SJCRH30 (cell line): ENCODE measurements at regions not wholly inside any gene's neighbourhood (a gene's known extent, or its start where the extent isn't known, plus 50 kb on each side); places are given as distances from the start of the nearest gene placed in this dataset.

Source experiments
- DNase-seq, 2 experiments: peaks; one replicate each; pipeline ENCODE4 v3.0.0-alpha.2; 2015 to 2020
- H3K27ac ChIP-seq: fragments of 250-450 bp; sonication (Bioruptor Pico); 2 replicates; pipeline ENCODE4 v1.5.1; 2020; ENCODE audit warnings: mild to moderate bottlenecking, moderate library complexity
- H3K27me3 ChIP-seq: fragments of 250-450 bp; sonication (Bioruptor Pico); 2 replicates; pipeline ENCODE4 v1.5.1; 2020; ENCODE audit warnings: mild to moderate bottlenecking, moderate library complexity
- H3K36me3 ChIP-seq: fragments of 250-450 bp; sonication (Bioruptor Pico); 2 replicates; pipeline ENCODE4 v1.5.1; 2020; ENCODE audit warnings: mild to moderate bottlenecking, moderate library complexity
- H3K4me1 ChIP-seq: fragments of 250-450 bp; sonication (Bioruptor Pico); 2 replicates; pipeline ENCODE4 v1.5.1; 2020; ENCODE audit warnings: mild to moderate bottlenecking, moderate library complexity
- H3K4me3 ChIP-seq: fragments of 250-450 bp; sonication (Bioruptor Pico); 2 replicates; pipeline ENCODE4 v1.5.1; 2020; ENCODE audit warnings: mild to moderate bottlenecking, moderate library complexity
- H3K9me3 ChIP-seq: fragments of 250-450 bp; sonication (Bioruptor Pico); replicated peaks from 2 replicates; pipeline ENCODE4 v1.5.1; 2020; ENCODE audit warnings: mild to moderate bottlenecking, moderate library complexity

GRCh38 chr3:104977719-104978118 lies 389.0 kb upstream of the ALCAM start:
- Histone ChIP-seq H3K27ac (no peak overlapping the region), H3K27me3 (no peaks in the 10 kb centered on the region), H3K4me3 (no peak overlapping the region), H3K36me3 (no peaks in the 10 kb centered on the region), H3K9me3 (no peaks in the 10 kb centered on the region), H3K4me1 (no peaks in the 10 kb centered on the region)
- DNase-seq: no peak

- DNase-seq: no peak
- Histone ChIP-seq H3K9me3 (no peaks in the 10 kb centered on the region), H3K36me3 (no peaks in the 10 kb centered on the region), H3K27me3 (no peaks in the 10 kb centered on the region), H3K4me3 (no peak overlapping the region), H3K27ac (no peak overlapping the region), H3K4me1 (no peaks in the 10 kb centered on the region)
These were observed 384.6 kb upstream of the ALCAM start for GRCh38 chr3:104982130-104982529.

- no peak overlapping the region for H3K4me3 ChIP-seq
- no peak for DNase-seq
- no peaks in the 10 kb centered on the region for H3K9me3 ChIP-seq
- H3K27me3 ChIP-seq: no peaks in the 10 kb centered on the region; the same call in 1 of the 2 replicates
- no peaks in the 10 kb centered on the region for H3K4me1 ChIP-seq
- H3K36me3 ChIP-seq: no peaks in the 10 kb centered on the region
- H3K27ac ChIP-seq: no peak overlapping the region
These were observed 378.9 kb upstream of the ALCAM start for GRCh38 chr3:104987859-104988258.

- Histone ChIP-seq H3K4me3 (no peak overlapping the region), H3K36me3 (no peaks in the 10 kb centered on the region), H3K27me3 (no peaks in the 10 kb centered on the region; the same call in 1 of the 2 replicates), H3K9me3 (no peaks in the 10 kb centered on the region), H3K4me1 (no peaks in the 10 kb centered on the region), H3K27ac (no peak overlapping the region)
- no peak for DNase-seq
These were observed 378.2 kb upstream of the ALCAM start for GRCh38 chr3:104988496-104988895.

- Histone ChIP-seq H3K4me1 (no peaks in the 10 kb centered on the region), H3K4me3 (no peak overlapping the region), H3K36me3 (no peaks in the 10 kb centered on the region), H3K9me3 (no peaks in the 10 kb centered on the region), H3K27me3 (no peaks in the 10 kb centered on the region; the same call in 1 of the 2 replicates), H3K27ac (no peak overlapping the region)
- no peak for DNase-seq
These were observed 376.8 kb upstream of the ALCAM start for GRCh38 chr3:104989878-104990277.

GRCh38 chr3:104990758-104991157 lies 376.0 kb upstream of the ALCAM start:
- Histone ChIP-seq H3K27me3 (no peaks in the 10 kb centered on the region; the same call in 1 of the 2 replicates), H3K4me3 (no peak overlapping the region), H3K27ac (no peak overlapping the region), H3K4me1 (no peaks in the 10 kb centered on the region), H3K36me3 (no peaks in the 10 kb centered on the region), H3K9me3 (no peaks in the 10 kb centered on the region)
- no peak for DNase-seq

- H3K9me3 ChIP-seq: no peaks in the 10 kb centered on the region
- no peaks in the 10 kb centered on the region for H3K36me3 ChIP-seq
- no peaks in the 10 kb centered on the region; the same call in 1 of the 2 replicates for H3K27me3 ChIP-seq
- H3K27ac ChIP-seq: no peak overlapping the region
- H3K4me3 ChIP-seq: no peak overlapping the region
- DNase-seq: no peak
- no peaks in the 10 kb centered on the region for H3K4me1 ChIP-seq
These were observed 374.0 kb upstream of the ALCAM start for GRCh38 chr3:104992676-104993075.

GRCh38 chr3:105006164-105006563 lies 360.5 kb upstream of the ALCAM start:
- Histone ChIP-seq H3K4me1 (no peaks in the 10 kb centered on the region), H3K9me3 (no peaks in the 10 kb centered on the region), H3K27me3 (no peaks in the 10 kb centered on the region), H3K4me3 (no peak overlapping the region), H3K27ac (no peak overlapping the region), H3K36me3 (no peaks in the 10 kb centered on the region)
- no peak for DNase-seq

GRCh38 chr3:105013657-105014056 lies 353.1 kb upstream of the ALCAM start:
- Histone ChIP-seq H3K36me3 (no peaks in the 10 kb centered on the region), H3K4me1 (no peaks in the 10 kb centered on the region), H3K4me3 (no peak overlapping the region), H3K9me3 (no peaks in the 10 kb centered on the region), H3K27me3 (no peaks in the 10 kb centered on the region), H3K27ac (no peak overlapping the region)
- DNase-seq: no peak

GRCh38 chr3:105014631-105015030 lies 352.1 kb upstream of the ALCAM start:
- no peaks in the 10 kb centered on the region for H3K4me1 ChIP-seq
- H3K27ac ChIP-seq: no peak overlapping the region
- no peaks in the 10 kb centered on the region for H3K9me3 ChIP-seq
- H3K27me3 ChIP-seq: no peaks in the 10 kb centered on the region
- H3K36me3 ChIP-seq: no peaks in the 10 kb centered on the region
- H3K4me3 ChIP-seq: no peak overlapping the region
- DNase-seq: no peak

- H3K36me3 ChIP-seq: no peaks in the 10 kb centered on the region
- H3K27ac ChIP-seq: no peak overlapping the region
- no peak for DNase-seq
- H3K4me3 ChIP-seq: no peak overlapping the region
- H3K9me3 ChIP-seq: no peaks in the 10 kb centered on the region
- H3K27me3 ChIP-seq: no peaks in the 10 kb centered on the region
- H3K4me1 ChIP-seq: no peaks in the 10 kb centered on the region
These were observed 343.9 kb upstream of the ALCAM start for GRCh38 chr3:105022813-105023212.

- Histone ChIP-seq H3K27ac (no peak overlapping the region), H3K4me1 (no peaks in the 10 kb centered on the region), H3K36me3 (no peaks in the 10 kb centered on the region), H3K27me3 (no peaks in the 10 kb centered on the region), H3K9me3 (no peaks in the 10 kb centered on the region), H3K4me3 (no peak overlapping the region)
- no peak for DNase-seq
These were observed 336.5 kb upstream of the ALCAM start for GRCh38 chr3:105030211-105030610.

- H3K36me3 ChIP-seq: no peaks in the 10 kb centered on the region
- no peak overlapping the region for H3K27ac ChIP-seq
- H3K27me3 ChIP-seq: no peaks in the 10 kb centered on the region
- no peak for DNase-seq
- H3K9me3 ChIP-seq: no peaks in the 10 kb centered on the region
- H3K4me1 ChIP-seq: no peaks in the 10 kb centered on the region
- no peak overlapping the region for H3K4me3 ChIP-seq
These were observed 334.2 kb upstream of the ALCAM start for GRCh38 chr3:105032541-105032940.

GRCh38 chr3:105033081-105033480 lies 333.6 kb upstream of the ALCAM start:
- no peaks in the 10 kb centered on the region for H3K36me3 ChIP-seq
- no peaks in the 10 kb centered on the region for H3K4me1 ChIP-seq
- H3K4me3 ChIP-seq: no peak overlapping the region
- no peaks in the 10 kb centered on the region for H3K27me3 ChIP-seq
- no peak for DNase-seq
- H3K9me3 ChIP-seq: no peaks in the 10 kb centered on the region
- H3K27ac ChIP-seq: no peak overlapping the region

GRCh38 chr3:105039004-105039403 lies 327.7 kb upstream of the ALCAM start:
- H3K4me3 ChIP-seq: no peak overlapping the region
- no peak overlapping the region for H3K27ac ChIP-seq
- no peaks in the 10 kb centered on the region for H3K27me3 ChIP-seq
- H3K36me3 ChIP-seq: no peaks in the 10 kb centered on the region
- H3K4me1 ChIP-seq: no peaks in the 10 kb centered on the region
- no peaks in the 10 kb centered on the region for H3K9me3 ChIP-seq
- DNase-seq: no peak

- H3K27me3 ChIP-seq: no peaks in the 10 kb centered on the region
- H3K36me3 ChIP-seq: no peaks in the 10 kb centered on the region
- no peaks in the 10 kb centered on the region for H3K4me1 ChIP-seq
- no peak overlapping the region for H3K4me3 ChIP-seq
- no peak overlapping the region for H3K27ac ChIP-seq
- DNase-seq: no peak
- no peaks in the 10 kb centered on the region; the same call in 1 of the 2 replicates for H3K9me3 ChIP-seq
These were observed 326.6 kb upstream of the ALCAM start for GRCh38 chr3:105040026-105040622.
